Hepatocyte (in vitro differentiated cells): ENCODE measurements at regions not wholly inside any gene's neighbourhood (a gene's known extent, or its start where the extent isn't known, plus 50 kb on each side); places are given as distances from the start of the nearest gene placed in this dataset.

Source experiments
- CTCF ChIP-seq: fragments of 200-600 bp; sonication (generic); IDR thresholded peaks from 2 replicates; pipeline ENCODE4 v1.5.1; 2016; ENCODE audit warnings: antibody characterized with exemption, mild to moderate bottlenecking; ENCODE audit not compliant: poor library complexity
- EZH2phosphoT487 ChIP-seq: fragments of 200-600 bp; sonication (generic); IDR thresholded peaks from one replicate; pipeline ENCODE4 v1.6.1; 2018; ENCODE audit warnings: antibody characterized with exemption, mild to moderate bottlenecking, low read depth, moderate library complexity; ENCODE audit not compliant: unreplicated experiment, severe bottlenecking

- TF ChIP-seq CTCF (no peak), EZH2phosphoT487 (no peak)
Observed at GRCh38 chr7:20050241-20050966, 166.8 kb downstream of the MACC1 start.
